ENCODE measurements at regions not wholly inside any gene's neighbourhood (a gene's known extent, or its start where the extent isn't known, plus 50 kb on each side); places are given as distances from the start of the nearest gene placed in this dataset.

DNA sequence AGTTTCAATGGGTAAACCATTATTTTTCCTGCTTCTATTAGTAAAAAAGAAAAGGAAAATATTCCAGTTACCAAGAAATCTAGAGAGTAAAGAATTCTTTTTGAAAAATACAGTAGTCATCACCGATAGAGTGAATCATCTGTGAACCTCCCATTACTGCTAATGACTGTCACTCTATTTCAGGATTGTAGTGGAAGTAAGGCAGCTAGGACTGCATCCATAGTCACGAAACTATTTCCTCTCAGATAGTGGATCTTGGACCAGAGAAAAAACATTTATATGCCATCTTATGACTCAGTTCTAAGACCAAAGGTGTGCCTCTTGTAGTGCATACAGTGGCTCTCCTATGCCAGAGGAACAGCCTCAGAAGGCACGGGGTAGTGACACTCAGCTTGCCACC, 173.9 kb upstream of the PLEKHA5 start:
- WGBS, 2 experiments (ENCODE audit: insufficient coverage in 2 of 2): 92 to 100% methylated on average over 1 to 2 of the region's 3 CpGs
- no peaks in the 10 kb centered on the region for H3K9me3 ChIP-seq (ENCODE audit: control insufficient read depth, low read length)
- no peaks in the 10 kb centered on the region for H3K36me3 ChIP-seq (ENCODE audit: control insufficient read depth, insufficient read depth, low read length)
- no peak overlapping the region for H3K4me3 ChIP-seq (ENCODE audit: extremely low read depth, insufficient read depth, low read length, poor library complexity, severe bottlenecking)
- H3K27ac ChIP-seq (ENCODE audit: low read depth, low read length, severe bottlenecking): no peak overlapping the region
- peaks cover 7% of the 10 kb centered on the region for H3K4me1 ChIP-seq (ENCODE audit: control insufficient read depth, insufficient read depth, low read length, poor library complexity, severe bottlenecking)

DNA sequence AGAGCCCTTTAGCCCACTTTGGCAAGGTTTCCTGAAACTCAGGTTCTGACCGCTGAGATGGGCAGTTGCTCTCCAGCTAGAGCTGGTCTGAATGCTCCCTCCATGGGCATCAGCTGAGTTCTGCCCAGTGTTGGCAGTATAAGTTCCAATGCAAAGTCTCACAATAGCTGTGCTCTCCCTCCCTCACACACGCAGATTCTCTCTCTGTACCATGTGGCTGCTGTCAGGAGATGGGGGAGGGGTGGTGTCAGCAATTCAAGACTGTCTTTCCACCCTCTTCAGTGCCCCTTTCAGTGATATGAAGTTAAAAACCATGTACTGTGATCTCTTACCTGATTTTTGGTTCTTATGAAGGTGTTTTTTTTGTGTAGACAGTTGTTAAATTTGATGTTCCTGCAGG, 164.3 kb upstream of the PLEKHA5 start:
- Histone ChIP-seq H3K9me3 (ENCODE audit: control insufficient read depth, low read length) (no peaks in the 10 kb centered on the region), H3K36me3 (ENCODE audit: control insufficient read depth, insufficient read depth, low read length) (no peaks in the 10 kb centered on the region), H3K4me1 (ENCODE audit: control insufficient read depth, insufficient read depth, low read length, poor library complexity, severe bottlenecking) (no peaks in the 10 kb centered on the region), H3K4me3 (ENCODE audit: extremely low read depth, insufficient read depth, low read length, poor library complexity, severe bottlenecking) (no peak overlapping the region), H3K27ac (ENCODE audit: low read depth, low read length, severe bottlenecking) (no peak overlapping the region)
- WGBS, 2 experiments (ENCODE audit: insufficient coverage in 2 of 2): 86 to 92% methylated on average over 1 of the region's 2 CpGs

DNA sequence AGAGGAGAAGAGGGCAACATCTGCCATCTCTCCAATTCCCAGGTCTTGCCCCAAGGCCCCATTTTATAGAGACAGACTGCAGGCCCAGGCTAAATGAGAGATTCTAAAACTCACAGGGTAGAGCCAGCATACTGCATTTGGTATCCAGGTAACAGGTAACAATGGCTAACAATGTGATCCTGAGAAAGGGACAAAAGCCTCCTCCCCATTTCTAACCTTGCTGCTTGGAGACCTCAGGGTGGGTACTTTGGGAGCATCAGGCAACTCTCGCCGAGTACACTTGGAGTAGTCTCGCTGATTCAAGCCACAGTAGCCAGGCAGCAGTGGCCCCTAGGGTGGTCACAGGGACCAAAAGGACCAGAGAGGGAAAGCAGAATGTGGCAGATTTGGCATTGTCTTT, 162.6 kb upstream of the PLEKHA5 start:
- Histone ChIP-seq H3K27ac (ENCODE audit: low read depth, low read length, severe bottlenecking) (no peak overlapping the region), H3K36me3 (ENCODE audit: control insufficient read depth, insufficient read depth, low read length) (no peaks in the 10 kb centered on the region), H3K4me1 (ENCODE audit: control insufficient read depth, insufficient read depth, low read length, poor library complexity, severe bottlenecking) (no peaks in the 10 kb centered on the region), H3K4me3 (ENCODE audit: extremely low read depth, insufficient read depth, low read length, poor library complexity, severe bottlenecking) (no peak overlapping the region), H3K9me3 (ENCODE audit: control insufficient read depth, low read length) (no peaks in the 10 kb centered on the region)
- WGBS, 2 experiments (ENCODE audit: insufficient coverage in 2 of 2): 92 to 100% methylated on average over 1 to 3 of the region's 3 CpGs

DNA sequence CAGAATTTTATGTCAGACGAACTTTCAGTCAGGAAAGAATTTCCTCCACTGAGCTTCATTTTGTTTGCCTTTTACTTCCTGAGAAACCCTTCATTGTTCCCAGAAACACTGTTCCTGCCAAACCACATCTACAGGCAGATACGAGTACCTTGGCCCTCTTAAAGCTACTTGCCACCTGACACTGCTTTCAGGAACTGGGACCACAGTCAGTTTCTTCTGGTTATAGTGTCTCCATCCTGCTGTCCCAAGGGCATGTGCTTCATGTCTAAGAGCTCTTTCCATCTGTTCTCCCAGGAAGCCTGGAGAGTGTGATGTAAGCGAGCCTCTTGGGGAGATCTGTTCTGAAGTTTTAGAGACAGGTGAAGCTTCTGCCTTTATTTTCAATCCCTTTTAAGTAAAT, 161.7 kb upstream of the PLEKHA5 start:
- 78 to 87% methylated on average over 2 of the region's 3 CpGs for WGBS, 2 experiments (ENCODE audit: insufficient coverage in 2 of 2)
- H3K4me3 ChIP-seq (ENCODE audit: extremely low read depth, insufficient read depth, low read length, poor library complexity, severe bottlenecking): no peak overlapping the region
- no peaks in the 10 kb centered on the region for H3K36me3 ChIP-seq (ENCODE audit: control insufficient read depth, insufficient read depth, low read length)
- no peaks in the 10 kb centered on the region for H3K4me1 ChIP-seq (ENCODE audit: control insufficient read depth, insufficient read depth, low read length, poor library complexity, severe bottlenecking)
- no peaks in the 10 kb centered on the region for H3K9me3 ChIP-seq (ENCODE audit: control insufficient read depth, low read length)
- no peak overlapping the region for H3K27ac ChIP-seq (ENCODE audit: low read depth, low read length, severe bottlenecking)

DNA sequence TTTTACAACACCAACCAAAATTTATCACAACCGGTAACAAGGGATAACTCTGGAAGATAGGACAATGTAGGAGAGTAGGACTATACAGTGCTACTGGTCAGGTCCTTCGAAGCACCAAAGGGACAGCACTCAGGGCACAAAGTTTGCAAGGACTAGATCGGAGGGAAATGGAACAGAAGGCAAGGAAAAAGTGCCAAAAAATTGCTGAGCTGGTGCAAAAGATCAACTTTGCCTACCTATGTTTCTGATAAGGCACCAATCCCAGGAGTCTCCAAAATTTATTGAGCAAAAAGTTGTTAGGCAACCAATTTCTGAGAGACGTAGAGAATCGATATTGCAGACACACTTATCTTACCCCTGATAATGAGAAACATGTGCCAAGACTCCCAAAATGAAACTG, 160.0 kb upstream of the PLEKHA5 start:
- Histone ChIP-seq H3K36me3 (ENCODE audit: control insufficient read depth, insufficient read depth, low read length) (no peaks in the 10 kb centered on the region), H3K4me3 (ENCODE audit: extremely low read depth, insufficient read depth, low read length, poor library complexity, severe bottlenecking) (no peak overlapping the region), H3K4me1 (ENCODE audit: control insufficient read depth, insufficient read depth, low read length, poor library complexity, severe bottlenecking) (no peaks in the 10 kb centered on the region), H3K27ac (ENCODE audit: low read depth, low read length, severe bottlenecking) (no peak overlapping the region), H3K9me3 (ENCODE audit: control insufficient read depth, low read length) (no peaks in the 10 kb centered on the region)
- WGBS, 2 experiments (ENCODE audit: insufficient coverage in 2 of 2): 87 to 91% methylated on average over 2 to 4 of the region's 5 CpGs

DNA sequence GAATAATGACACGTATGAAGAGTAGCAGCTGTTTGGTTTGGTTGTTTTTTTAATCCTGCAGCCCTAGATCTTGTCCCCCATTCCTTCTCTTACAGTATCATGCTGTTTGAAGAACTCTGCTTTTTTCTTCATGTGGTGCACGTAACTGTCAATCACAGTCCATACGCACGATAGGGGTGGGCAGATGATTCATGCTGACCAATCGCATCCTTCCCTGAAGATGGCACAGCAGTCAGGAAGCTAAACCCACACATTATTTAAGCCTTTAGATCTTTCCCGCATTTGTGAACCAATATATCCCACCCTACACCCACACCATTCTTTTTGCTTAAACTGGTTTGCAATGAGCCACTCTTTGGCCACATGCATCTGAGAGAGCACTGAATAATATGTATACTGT, 158.9 kb upstream of the PLEKHA5 start:
- Histone ChIP-seq H3K4me1 (ENCODE audit: control insufficient read depth, insufficient read depth, low read length, poor library complexity, severe bottlenecking) (no peaks in the 10 kb centered on the region), H3K9me3 (ENCODE audit: control insufficient read depth, low read length) (no peaks in the 10 kb centered on the region), H3K4me3 (ENCODE audit: extremely low read depth, insufficient read depth, low read length, poor library complexity, severe bottlenecking) (no peak overlapping the region), H3K27ac (ENCODE audit: low read depth, low read length, severe bottlenecking) (no peak overlapping the region), H3K36me3 (ENCODE audit: control insufficient read depth, insufficient read depth, low read length) (no peaks in the 10 kb centered on the region)
- 93 to 95% methylated on average over 4 to 5 of the region's 6 CpGs for WGBS, 2 experiments (ENCODE audit: insufficient coverage in 2 of 2)

DNA sequence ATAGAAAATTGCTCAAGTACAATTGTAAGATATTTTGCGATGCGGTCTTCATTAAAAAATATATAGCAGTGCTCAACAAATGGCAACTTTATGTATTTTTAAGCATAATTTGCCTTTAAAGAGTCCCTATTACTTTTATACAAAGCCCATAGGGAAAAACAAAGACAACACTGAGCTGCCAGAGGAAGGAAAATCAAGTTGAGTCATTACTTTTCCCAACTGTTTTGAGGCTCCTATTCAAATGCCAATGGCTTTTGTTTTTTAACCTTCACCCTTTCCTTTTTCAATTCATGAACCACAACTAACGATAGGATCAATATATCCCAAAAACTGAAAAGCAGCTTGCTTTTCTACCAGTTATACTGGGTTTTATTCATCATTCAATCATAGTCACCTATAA, 157.6 kb upstream of the PLEKHA5 start:
- H3K4me3 ChIP-seq (ENCODE audit: extremely low read depth, insufficient read depth, low read length, poor library complexity, severe bottlenecking): no peak overlapping the region
- H3K9me3 ChIP-seq (ENCODE audit: control insufficient read depth, low read length): no peaks in the 10 kb centered on the region
- no peaks in the 10 kb centered on the region for H3K36me3 ChIP-seq (ENCODE audit: control insufficient read depth, insufficient read depth, low read length)
- H3K27ac ChIP-seq (ENCODE audit: low read depth, low read length, severe bottlenecking): no peak overlapping the region
- no peaks in the 10 kb centered on the region for H3K4me1 ChIP-seq (ENCODE audit: control insufficient read depth, insufficient read depth, low read length, poor library complexity, severe bottlenecking)
- WGBS, 2 experiments (ENCODE audit: insufficient coverage in 2 of 2): 22 to 50% methylated on average over 1 of the region's 3 CpGs

DNA sequence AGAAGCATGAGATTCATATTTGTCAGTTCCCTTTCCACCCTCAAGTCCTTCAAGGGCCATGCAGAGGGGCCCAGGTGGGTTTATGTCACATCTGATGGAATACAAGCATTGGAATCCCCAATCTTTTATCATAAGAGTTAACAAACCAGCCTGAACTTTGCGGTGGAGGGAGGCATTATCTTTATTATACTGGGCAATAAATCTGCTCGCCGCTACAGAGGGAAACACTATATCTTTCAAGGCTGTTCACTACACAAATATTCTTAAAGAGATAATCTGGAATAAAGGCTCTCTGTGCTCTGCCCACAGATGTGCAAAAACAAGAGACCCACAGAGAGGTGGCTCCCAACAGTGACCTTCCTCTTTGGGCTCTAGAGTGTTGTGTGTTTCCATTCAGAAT, 153.6 kb upstream of the PLEKHA5 start:
- Histone ChIP-seq H3K4me1 (ENCODE audit: control insufficient read depth, insufficient read depth, low read length, poor library complexity, severe bottlenecking) (no peaks in the 10 kb centered on the region), H3K36me3 (ENCODE audit: control insufficient read depth, insufficient read depth, low read length) (no peaks in the 10 kb centered on the region), H3K4me3 (ENCODE audit: extremely low read depth, insufficient read depth, low read length, poor library complexity, severe bottlenecking) (no peak overlapping the region), H3K27ac (ENCODE audit: low read depth, low read length, severe bottlenecking) (no peak overlapping the region), H3K9me3 (ENCODE audit: control insufficient read depth, low read length) (no peaks in the 10 kb centered on the region)
- WGBS, 2 experiments (ENCODE audit: insufficient coverage in 2 of 2): no CpG with 5 or more reads among the region's 3 CpGs

DNA sequence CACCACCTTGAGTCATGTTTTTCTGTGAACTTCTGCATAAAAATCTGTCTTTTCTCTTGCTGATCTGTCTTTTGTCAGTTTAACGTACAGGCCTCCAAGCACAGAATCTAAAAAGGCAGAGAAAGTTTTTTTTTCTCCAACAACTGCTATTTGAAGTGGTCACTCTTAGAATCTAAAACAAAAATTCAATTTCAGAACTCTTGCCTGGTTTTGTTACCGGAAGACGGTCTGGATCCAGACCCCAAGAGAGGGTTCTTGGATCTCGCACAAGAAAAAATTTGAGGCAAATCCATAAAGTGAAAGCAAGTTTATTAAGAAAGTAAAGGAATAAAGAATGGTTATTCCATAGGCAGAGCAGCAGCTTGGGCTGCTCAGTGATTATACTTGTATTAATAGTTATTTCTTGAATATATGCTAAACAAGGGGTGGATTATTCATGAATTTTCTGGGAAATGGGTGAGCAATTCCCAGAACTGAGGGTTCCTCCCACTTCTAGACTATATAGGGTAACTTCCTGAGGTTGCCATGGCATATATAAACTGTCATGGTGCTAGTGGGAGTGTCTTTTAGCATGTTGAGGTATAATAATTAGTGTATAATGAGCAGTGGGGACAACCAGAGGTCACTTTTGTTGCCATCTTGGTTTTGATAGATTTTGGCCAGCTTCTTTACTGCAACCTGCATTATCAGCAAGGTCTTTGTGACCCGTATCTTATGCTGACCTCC, 150.0 kb upstream of the PLEKHA5 start:
- Histone ChIP-seq H3K27ac (ENCODE audit: low read depth, low read length, severe bottlenecking) (no peak overlapping the region), H3K9me3 (ENCODE audit: control insufficient read depth, low read length) (no peaks in the 10 kb centered on the region), H3K36me3 (ENCODE audit: control insufficient read depth, insufficient read depth, low read length) (no peaks in the 10 kb centered on the region), H3K4me3 (ENCODE audit: extremely low read depth, insufficient read depth, low read length, poor library complexity, severe bottlenecking) (no peak overlapping the region), H3K4me1 (ENCODE audit: control insufficient read depth, insufficient read depth, low read length, poor library complexity, severe bottlenecking) (no peaks in the 10 kb centered on the region)
- 86 to 91% methylated on average over 5 of the region's 5 CpGs for WGBS, 2 experiments (ENCODE audit: insufficient coverage in 2 of 2)

DNA sequence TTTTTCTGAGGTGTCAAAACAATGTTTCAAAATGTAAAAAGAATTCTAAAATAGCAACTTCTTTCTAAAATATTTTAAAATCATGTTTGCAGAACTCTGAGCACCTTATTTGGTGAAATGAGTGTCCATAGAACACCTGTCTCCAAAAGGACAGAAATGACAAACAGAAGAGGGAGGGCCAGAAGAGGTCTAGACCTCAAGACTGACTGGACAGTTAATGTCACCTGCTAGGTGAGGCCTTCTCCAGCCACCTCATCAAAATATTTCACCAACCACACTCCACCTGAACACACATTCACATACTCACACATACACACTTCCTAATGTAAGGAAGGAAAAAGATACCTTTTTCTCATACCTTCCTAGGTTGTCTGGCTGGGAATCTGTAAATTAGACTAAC, 147.8 kb upstream of the PLEKHA5 start:
- H3K4me1 ChIP-seq (ENCODE audit: control insufficient read depth, insufficient read depth, low read length, poor library complexity, severe bottlenecking): no peaks in the 10 kb centered on the region
- no peak overlapping the region for H3K27ac ChIP-seq (ENCODE audit: low read depth, low read length, severe bottlenecking)
- no peaks in the 10 kb centered on the region for H3K9me3 ChIP-seq (ENCODE audit: control insufficient read depth, low read length)

DNA sequence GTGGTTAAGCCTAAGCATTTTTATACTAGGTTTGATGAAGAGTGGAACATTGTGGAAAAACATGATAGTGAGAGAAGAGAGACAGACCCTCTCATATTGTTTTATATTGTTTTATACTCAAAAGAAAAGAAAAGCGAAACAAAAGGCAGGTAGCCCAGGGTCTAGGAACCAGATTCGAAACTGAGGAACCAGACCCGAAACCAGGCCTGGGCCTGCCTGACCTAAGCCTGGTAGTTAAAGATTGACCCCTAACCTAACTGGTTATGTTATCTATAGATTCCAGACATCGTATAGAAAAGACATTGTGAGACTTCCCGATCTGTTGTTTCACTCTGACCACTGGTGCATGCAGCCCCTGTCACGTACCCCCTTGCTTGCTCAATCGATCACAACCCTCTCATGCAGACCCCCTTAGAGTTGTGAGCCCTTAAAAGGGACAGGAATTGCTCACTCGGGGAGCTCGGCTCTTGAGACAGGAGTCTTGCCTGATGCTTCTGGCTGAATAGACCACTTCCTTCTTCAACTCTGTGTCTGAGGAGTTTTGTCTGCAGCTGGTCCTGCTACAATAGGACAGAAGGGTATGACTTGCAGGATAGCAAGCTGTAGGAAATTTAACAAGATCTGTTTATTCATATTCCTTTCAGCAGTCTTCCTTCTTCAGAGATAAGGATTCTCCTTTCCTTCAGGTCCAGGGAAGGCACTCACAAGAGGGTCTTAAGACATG, 147.1 kb upstream of the PLEKHA5 start:
- Histone ChIP-seq H3K4me1 (ENCODE audit: control insufficient read depth, insufficient read depth, low read length, poor library complexity, severe bottlenecking) (no peaks in the 10 kb centered on the region), H3K36me3 (ENCODE audit: control insufficient read depth, insufficient read depth, low read length) (no peaks in the 10 kb centered on the region), H3K27ac (ENCODE audit: low read depth, low read length, severe bottlenecking) (no peak overlapping the region), H3K4me3 (ENCODE audit: extremely low read depth, insufficient read depth, low read length, poor library complexity, severe bottlenecking) (no peak overlapping the region), H3K9me3 (ENCODE audit: control insufficient read depth, low read length) (no peaks in the 10 kb centered on the region)
- 89 to 96% methylated on average over 7 of the region's 9 CpGs for WGBS, 2 experiments (ENCODE audit: insufficient coverage in 2 of 2)

More for the DNA sequence above, 147.8 kb upstream of the PLEKHA5 start:
- H3K36me3 ChIP-seq (ENCODE audit: control insufficient read depth, insufficient read depth, low read length): no peaks in the 10 kb centered on the region
- no peak overlapping the region for H3K4me3 ChIP-seq (ENCODE audit: extremely low read depth, insufficient read depth, low read length, poor library complexity, severe bottlenecking)
